ENCODE measurements at regions not wholly inside any gene's neighbourhood (a gene's known extent, or its start where the extent isn't known, plus 50 kb on each side); places are given as distances from the start of the nearest gene placed in this dataset.

DNA sequence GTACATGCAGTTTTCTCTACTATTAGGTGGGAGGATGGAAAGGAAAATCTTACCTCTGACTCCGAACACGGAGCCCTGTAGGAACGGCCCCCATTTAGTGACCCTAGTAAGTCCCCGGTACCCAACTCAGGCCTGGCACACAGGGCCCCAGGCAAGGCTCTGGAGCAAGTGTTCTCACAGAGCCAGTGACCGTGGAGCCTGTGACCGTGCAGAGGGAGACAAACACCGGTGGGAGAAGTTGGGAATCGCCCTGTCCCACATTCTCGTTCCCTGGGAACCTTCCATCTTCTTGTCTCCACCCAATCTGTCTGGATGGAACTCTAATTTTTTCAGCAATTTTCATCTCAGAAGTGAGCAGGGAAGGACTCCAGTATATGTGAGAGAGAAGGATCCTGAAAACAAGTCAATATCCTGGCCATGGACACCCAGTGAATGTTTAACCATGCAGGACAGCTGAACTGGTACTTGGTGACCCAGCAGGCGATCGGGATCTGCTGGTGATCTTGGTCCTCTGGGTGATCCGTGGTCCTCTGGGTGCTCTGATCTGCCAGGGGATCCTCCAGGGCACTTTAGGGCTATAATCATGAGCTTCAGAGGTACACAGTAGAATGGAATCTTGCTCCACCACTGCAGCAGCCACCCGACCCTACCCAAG is 348.6 kb upstream of the ID2 start:
- TF ChIP-seq, protein P1, sequence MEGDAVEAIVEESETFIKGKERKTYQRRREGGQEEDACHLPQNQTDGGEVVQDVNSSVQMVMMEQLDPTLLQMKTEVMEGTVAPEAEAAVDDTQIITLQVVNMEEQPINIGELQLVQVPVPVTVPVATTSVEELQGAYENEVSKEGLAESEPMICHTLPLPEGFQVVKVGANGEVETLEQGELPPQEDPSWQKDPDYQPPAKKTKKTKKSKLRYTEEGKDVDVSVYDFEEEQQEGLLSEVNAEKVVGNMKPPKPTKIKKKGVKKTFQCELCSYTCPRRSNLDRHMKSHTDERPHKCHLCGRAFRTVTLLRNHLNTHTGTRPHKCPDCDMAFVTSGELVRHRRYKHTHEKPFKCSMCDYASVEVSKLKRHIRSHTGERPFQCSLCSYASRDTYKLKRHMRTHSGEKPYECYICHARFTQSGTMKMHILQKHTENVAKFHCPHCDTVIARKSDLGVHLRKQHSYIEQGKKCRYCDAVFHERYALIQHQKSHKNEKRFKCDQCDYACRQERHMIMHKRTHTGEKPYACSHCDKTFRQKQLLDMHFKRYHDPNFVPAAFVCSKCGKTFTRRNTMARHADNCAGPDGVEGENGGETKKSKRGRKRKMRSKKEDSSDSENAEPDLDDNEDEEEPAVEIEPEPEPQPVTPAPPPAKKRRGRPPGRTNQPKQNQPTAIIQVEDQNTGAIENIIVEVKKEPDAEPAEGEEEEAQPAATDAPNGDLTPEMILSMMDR (IDR thresholded peaks at IDR 0.05; ENCODE audit: low read depth, low read length), result no peak
- TF ChIP-seq POLR2A (IDR thresholded peaks at IDR 0.05; ENCODE audit: extremely low read depth, insufficient read length) (no peak), MAX (IDR thresholded peaks at IDR 0.05; ENCODE audit: low read depth, low read length) (no peak), MYC (IDR thresholded peaks at IDR 0.05; ENCODE audit: low read depth, low read length) (no peak)

All from NB4 (cell line).